GM12875 (cell line): ENCODE measurements at regions not wholly inside any gene's neighbourhood (a gene's known extent, or its start where the extent isn't known, plus 50 kb on each side); places are given as distances from the start of the nearest gene placed in this dataset.

Source experiments
- H3K4me3 ChIP-seq: one replicate; pipeline ENCODE4 v1.5.1; 2011; ENCODE audit warnings: low read depth, low read length, control low read depth
- TF ChIP-seq, protein P1 (sequence below): IDR thresholded peaks from 2 replicates; pipeline ENCODE4 v1.5.1; 2011; ENCODE audit warnings: low read depth, mild to moderate bottlenecking, control low read depth, inconsistent platforms, low read length, moderate library complexity, borderline replicate concordance; ENCODE audit not compliant: insufficient read depth

DNA sequence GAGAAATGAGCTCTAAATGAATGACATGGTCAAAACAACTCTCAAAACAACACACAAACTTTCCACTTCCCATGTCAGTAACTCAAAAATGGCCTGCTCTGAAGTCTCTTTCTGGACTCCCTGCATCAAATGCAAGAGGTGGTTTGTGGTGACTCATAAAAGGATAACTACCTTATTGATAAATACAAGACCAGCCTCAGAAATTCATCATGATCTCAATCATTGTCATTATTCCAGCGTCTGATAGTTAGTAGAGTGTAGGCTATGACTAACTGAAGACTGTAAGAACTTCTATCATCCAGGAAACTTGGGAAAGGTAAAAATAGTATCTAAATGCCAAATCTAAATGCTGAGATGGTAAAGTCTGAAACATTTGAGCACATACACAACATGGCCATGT lies 369.4 kb downstream of the BMP2 start:
- H3K4me3 ChIP-seq = no peak overlapping the region
- TF ChIP-seq, protein P1, sequence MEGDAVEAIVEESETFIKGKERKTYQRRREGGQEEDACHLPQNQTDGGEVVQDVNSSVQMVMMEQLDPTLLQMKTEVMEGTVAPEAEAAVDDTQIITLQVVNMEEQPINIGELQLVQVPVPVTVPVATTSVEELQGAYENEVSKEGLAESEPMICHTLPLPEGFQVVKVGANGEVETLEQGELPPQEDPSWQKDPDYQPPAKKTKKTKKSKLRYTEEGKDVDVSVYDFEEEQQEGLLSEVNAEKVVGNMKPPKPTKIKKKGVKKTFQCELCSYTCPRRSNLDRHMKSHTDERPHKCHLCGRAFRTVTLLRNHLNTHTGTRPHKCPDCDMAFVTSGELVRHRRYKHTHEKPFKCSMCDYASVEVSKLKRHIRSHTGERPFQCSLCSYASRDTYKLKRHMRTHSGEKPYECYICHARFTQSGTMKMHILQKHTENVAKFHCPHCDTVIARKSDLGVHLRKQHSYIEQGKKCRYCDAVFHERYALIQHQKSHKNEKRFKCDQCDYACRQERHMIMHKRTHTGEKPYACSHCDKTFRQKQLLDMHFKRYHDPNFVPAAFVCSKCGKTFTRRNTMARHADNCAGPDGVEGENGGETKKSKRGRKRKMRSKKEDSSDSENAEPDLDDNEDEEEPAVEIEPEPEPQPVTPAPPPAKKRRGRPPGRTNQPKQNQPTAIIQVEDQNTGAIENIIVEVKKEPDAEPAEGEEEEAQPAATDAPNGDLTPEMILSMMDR = no peak

DNA sequence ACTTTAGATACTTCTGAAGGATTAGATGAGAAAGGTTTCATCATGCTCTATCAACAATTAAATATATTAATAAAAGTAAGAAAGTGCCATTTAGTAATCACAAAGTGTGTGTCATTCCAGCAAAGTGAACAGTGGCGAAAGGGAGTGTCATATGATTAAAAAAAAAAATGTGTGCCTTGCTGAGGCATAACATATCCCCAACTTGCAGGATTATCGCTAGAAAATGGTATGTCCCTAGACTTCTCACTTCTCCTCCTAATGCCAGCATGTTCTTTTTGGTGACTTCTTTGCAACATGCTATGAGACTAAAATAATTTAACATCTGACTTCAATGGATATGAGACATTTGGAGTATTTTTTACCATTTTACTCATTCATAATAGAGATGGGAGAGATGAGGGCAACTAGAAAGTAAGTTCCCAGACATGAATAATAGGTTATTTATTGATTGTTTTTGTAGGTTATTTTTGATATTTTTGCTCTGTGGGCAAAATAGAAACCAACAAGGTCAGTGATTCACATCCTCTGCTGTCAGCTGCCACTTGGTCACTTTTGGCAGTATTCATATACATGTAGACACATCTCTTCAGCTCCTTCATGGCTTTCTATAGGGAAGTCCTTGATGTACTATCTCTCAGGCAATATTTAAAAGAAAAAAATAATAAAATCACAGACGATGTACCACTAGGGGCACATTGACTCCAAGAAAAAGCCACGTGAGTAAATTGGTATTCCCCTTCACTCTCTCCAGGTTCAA lies 370.1 kb downstream of the BMP2 start:
- no peak overlapping the region for H3K4me3 ChIP-seq
- TF ChIP-seq, protein P1 = no peak

DNA sequence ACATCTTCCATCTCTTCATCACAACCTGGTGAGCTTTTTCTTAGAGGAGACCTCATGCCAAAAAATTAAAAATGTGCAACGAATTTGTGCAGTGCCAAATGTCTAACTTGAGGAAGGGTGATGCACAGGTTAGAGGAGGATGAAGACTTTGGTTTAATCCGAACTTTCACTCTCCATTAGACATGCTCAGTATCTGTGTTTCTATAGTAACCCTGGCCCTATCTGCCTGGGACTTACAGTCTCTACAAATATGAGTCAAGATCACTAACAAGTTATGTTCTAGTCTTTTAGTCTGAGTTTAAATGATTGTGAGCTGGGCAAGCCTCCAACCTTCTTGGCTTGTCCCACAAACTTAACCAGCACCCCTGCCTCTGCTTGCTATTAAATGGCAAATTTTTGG lies 377.0 kb downstream of the BMP2 start:
- H3K4me3 ChIP-seq = no peak overlapping the region
- TF ChIP-seq, protein P1 = no peak

DNA sequence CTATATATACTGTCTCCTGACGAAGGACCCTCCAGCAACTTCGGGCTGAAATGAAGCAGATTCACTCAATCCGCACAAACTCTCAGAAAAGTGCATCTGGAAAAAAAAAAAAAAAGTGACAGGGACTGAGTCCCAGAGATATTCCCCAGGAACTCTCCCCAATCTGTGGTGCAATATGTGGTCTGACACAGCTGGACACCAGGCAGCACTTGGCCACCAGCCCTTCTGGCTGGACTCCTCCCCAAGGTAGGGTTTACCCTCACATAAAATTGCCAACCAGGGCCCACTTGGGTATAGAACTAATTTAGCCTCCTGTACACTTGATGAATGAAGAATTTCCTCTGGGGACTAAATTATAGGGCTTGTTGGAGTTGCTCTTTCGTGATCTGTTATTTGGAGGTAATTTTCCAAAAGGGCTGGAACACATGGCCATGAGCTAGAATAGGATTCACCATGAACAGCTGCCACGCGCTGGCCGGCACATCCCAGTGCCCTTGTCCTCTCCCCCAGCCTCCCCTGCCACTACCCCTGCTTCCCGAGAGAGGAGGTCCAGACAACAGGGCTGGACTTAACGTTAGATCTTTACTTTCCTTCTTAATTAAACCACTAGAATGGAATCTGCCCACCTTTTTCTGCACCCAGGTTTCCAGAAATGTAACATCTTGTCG lies 379.2 kb downstream of the BMP2 start:
- TF ChIP-seq, protein P1 = no peak
- H3K4me3 ChIP-seq = no peak overlapping the region

DNA sequence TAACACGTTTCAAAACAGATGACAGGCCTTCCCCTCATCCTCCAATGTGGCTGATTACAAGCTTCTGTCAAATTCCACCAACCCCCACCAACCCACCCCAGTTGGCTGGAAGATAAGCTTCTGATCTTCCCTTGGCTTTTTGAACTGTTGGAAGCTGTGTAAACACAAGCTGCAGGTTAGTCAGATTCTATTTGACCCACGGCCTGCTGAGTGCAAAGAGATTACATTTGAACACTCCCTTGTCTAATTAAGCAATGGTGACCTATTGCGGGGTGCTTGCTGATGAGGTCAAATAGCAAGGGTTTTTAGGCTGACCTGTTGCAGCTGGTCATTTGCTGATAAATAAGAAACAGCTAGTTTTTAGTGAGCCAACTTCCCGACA lies 379.7 kb downstream of the BMP2 start:
- TF ChIP-seq, protein P1 = no peak
- no peak overlapping the region for H3K4me3 ChIP-seq

DNA sequence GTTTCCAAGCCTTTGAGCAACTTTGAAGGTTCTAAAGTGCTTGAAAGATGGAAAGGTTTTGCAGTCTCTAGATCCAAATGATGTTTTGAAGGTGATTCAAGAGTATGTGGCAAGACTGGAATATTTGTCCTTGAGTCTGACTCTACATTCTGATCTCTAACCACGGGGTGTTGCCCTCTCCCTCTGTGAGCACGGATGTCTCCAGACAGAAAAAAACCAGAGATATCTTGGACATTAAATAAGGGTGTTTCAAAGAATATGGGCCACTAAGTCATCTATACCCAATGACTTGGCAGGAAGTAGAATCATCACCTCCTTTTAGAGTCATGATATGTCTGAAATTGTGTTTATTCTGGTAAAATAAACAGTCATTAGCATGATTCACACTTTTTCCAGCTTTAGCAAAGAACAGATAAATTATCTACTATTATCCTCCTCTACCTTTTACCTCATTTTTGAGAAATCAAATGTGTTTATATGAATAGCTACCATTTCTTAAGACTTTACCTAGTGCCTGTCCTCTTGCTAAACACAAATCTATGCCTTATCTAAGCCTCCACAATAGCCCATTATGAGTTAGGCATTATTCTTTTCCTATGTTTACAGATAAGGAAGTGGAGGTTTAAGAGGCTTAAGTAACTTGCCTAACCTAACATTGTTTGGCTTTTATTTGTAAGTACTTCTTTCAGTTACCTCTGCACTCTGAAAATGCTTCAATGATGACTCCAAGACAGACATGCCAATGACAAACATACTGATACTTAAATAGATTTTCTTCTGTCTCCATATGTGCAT lies 384.4 kb downstream of the BMP2 start:
- H3K4me3 ChIP-seq = no peak overlapping the region
- TF ChIP-seq, protein P1 = no peak
